ENCODE measurements at regions not wholly inside any gene's neighbourhood (a gene's known extent, or its start where the extent isn't known, plus 50 kb on each side); places are given as distances from the start of the nearest gene placed in this dataset.
"Not testable (repeated sequence)": the region's sequence is repeated elsewhere in the genome, so short reads cannot be mapped to it uniquely, and the experiment has no call there.

DNA sequence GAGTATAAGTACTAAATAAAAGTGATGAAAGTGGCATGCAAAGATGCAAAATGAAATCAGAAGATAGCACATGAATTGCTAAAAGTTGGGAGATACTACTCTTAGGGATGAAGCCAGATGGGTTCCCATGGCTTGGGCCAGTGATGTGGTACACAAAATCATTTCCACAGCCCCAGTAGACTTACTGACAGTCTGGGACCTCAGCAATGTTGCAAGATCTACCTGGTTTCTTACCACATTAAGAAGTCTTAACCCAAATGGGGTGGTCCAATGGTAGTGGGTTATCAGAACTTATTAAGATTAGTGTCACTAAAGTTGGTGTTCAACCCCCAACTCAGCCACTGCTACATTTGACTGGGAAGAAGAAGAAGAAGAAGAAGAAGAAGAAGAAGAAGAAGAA lies 227.7 kb upstream of the IRF2BP2 start:
- no peak for DNase-seq

DNA sequence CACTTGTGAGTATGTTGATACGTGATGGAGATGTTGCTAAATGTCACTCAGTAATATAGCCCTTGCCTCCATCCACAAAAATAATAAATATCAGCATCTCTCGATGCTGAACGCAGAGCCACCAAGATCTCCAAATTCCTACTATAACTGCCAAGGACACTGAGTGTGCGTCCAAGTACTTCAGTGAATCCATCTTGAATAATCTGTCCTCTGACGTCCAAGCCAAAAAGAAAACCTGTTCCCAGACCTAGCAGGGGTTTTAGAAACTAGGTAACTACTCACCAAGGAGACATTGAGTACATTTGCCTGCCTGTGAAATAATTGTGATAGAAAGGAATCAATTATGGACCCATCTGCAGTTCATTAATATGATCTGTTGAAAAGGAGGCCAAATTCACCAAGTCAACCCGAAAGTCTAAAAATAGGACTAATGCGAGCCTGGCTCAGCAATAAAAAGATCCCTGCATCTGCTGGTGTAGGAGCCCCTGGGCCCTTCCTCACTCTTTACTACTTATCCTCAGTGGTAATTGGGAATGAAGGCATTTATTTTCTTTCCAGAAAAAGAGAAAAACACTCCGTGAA lies 226.9 kb upstream of the IRF2BP2 start:
- no peak for DNase-seq

DNA sequence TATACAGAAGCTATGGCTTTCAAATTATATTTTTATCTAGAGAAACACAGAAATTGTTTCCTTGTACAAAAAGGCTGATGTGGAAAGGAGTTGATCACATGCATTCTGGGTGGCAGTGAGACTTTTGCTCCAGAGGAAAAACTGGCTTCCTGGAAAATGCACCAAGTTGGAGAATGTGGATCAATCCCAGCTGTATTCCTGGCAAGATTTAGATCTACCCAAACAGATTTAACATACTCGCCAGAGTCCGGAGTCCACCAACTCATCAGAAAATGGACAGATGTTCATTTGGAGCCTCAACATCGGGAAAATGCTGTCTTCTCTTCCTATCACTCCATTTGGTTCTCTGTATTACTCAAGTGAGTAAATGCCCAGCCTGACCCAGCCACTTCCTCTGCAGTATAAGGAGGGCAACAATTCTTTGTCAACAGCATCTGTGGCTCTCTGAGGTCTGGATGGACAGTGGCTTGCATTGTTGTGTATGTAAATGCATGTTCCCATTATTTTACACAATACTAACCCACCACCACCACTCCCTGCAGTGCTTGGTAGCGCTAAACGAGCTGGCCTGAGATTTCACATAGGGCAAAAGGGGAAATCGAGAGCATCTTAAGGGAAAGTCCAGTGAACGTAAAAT lies 226.2 kb upstream of the IRF2BP2 start:
- no peak for DNase-seq

DNA sequence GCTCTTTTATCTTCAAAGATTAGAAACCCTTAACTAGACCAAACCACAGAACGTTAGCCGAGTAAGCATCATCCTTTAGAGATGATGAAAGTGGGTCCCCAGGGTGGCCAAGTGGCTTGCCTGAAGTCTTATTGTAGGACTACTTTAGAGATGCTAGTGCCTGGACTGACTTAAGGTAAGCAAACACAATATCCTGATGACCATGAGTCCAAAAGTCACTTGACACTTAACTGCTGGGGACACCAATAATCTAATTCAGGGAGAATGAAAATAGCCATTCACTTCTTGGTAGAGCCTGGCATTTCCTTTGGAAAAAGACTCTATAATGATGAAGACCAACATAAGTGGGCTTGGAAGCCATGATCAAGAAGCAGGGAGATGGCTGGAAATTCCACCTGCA lies 225.3 kb upstream of the IRF2BP2 start:
- DNase-seq = no peak

DNA sequence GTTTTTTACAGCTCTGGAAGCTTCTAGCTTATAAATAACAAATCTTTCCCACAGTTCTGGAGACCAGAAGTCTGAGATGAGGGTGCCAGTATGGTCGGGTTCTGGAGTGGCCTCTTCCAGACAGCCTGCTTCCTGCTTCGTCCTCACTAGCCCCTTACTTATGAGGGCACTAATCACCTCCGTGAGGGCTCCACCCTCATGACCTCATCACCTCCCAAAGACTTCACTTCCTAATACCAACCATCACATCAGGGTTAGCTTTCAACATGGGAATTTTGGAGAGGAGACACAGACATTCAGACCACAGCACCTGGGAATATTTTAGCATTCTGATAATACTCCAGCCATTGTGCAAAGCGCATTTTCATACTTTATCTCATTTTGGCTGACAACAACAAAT lies 223.7 kb upstream of the IRF2BP2 start:
- DNase-seq = no peak

DNA sequence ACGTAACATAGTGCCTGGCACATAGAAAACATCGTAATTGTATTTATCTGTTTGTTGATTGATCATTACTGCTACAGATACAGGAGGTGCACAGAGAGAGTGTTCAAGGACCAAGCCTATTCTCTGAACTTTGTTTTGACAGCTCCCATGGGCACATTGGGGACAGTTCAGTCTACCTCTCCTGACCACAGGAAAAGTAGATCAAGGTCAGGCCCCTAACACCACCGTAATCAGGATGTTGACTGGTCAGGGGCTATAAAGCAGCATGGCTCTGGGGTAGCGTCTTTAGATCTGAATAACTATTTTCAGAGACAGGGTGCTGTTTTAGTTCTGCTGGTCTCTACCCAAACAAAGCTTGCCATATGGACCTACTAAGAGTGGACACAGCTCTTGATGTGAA lies 223.1 kb upstream of the IRF2BP2 start:
- no peak for DNase-seq

DNA sequence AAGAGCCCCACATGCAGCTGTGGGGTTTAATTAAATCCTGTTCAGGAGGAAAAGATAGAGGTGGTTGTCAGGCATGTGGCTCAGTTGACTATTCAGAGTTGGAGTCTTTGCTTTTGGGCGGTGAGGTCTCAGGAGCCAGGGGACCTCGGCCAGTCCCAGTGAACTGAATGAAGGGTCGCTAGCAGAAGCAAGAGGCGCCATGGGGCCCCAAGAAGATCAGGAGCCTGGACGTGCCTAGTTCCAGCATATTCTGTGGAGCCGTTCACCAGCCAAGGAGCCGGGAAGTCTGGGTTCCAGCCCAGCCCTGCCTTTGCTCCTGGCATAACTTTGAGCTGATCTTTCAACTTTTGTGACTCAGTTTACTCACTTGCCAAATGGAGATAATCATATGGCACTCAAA lies 217.7 kb upstream of the IRF2BP2 start:
- no peak for DNase-seq

DNA sequence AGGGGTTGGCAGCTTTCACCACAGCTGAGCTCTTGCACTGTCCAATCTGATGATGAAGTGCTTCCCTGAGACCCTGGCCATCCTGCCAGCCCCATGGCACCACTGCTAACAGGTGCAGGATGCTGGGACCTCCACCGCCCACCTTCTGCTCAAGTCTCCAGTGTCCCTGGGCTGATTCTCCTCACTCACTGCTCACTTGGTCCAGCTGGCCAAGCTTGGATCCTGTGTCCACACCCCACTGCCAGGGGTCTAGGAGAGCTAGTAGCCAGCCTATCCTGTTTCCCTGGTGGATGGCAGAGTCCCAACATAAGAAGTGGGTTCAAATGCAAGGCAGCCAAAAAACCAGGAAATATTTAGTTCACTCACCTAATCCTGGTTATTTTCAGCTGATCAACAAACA lies 217.2 kb upstream of the IRF2BP2 start:
- DNase-seq = no peak

DNA sequence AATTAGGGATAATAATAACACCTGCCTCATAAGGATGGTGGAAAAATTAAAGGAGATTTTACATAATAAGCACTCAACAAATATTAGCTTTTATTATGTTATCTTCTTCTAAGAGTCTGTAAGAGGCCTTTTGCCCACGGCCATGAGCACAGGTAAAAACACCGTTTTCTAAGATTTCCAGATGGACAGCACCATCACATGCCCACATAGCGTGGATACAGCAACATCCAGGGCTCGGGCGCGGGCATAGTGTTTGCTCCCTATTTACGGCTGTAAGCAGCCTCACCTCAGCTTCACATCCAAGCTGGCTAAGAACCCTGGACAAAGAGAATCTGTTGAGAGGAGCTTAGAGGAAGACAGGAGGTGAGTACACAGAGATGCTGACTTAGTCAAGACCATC lies 216.4 kb upstream of the IRF2BP2 start:
- DNase-seq = no peak

DNA sequence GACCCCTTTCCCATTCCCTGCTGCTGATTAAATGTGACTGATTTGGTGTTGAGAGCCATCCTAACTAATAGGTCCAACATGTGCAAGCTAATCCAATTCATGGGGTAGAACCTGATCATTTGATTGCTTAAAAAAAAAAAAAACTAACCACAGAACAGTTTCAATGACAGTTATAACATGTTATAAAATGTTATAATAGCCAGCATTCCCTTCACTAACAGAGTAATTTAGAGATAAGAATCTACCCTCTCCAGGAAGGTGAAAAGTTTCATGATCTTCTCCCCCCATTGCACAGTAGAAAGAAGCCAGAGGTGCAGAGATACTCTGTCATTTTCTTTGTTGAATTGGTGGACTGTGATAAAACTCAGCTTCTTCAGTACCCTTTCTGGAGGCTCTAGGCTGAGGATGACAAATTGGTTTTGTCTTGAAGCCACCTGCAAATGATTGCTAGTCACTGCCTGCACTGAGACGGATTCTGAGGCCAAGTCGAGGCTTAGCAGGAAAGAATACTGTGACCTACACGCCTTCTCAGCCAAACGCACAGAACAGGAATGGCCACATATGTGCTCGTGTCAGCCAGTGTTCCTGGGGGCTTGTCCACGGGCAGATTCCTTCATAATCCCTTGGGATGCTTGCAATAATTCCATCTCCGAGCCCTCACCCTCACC lies 215.7 kb upstream of the IRF2BP2 start:
- DNase-seq = no peak

DNA sequence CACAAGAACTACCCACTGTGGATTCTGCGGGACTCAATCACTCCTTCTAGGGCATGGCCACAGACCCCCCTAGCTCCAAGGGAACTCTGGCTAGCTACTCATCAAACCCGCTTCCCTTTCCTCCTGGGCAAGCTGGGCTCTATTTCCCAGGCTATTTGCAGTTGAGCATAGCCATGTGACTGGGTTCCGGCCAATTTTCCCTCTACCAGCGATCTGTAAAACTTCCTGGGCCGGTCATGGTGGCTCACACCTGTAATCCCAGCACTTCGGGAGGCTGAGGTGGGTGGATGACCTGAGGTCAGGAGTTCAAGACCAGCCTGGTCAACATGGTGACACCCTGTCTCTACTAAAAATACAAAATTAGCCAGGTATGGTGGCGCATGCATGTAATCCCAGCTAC lies 214.9 kb upstream of the IRF2BP2 start:
- DNase-seq = not testable (repeated sequence)

DNA sequence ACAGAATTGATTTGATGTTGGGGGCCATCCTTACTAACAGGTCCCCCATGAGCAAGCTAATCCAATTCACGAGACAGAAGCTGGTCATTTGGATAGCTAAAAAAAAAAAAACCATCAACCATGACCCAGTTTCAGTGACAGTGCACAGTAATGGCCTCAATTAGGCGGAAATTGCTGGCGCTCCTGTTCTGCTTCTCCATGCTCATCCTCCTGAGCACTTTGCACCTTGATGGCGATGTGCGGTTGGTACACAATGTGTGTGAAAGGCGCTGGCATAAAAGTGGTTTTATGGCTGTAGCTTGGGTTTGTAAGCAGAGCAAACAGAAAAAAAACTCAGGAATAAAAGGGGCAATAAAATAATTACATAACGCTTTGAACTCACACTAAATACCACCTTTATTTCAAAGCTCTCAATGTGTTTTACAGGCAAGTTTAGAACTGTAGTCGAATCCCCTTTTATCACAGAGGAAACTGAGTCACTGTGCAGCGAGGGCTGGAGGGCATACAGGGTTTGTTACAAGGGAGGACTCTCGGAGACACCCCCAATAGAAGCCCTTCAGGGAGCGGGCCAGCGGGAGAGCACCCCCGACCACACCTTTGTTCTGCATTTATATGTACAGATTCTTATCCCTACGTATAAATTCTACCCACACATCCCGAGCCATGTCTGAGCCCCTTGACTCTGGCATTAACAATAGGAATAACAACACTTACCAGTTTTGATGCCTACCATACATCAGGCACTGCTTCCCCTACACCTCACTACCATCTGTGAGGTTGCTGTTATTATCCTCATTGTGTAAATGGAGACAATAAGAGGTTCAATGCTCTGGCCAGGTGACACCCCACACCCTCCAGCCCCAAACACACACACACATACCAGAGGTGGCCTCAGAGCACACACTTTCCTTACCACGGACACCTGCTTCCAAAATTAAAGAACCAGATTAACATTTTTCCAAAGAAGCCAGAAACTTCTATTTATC lies 213.5 kb upstream of the IRF2BP2 start:
- DNase-seq = no peak

DNA sequence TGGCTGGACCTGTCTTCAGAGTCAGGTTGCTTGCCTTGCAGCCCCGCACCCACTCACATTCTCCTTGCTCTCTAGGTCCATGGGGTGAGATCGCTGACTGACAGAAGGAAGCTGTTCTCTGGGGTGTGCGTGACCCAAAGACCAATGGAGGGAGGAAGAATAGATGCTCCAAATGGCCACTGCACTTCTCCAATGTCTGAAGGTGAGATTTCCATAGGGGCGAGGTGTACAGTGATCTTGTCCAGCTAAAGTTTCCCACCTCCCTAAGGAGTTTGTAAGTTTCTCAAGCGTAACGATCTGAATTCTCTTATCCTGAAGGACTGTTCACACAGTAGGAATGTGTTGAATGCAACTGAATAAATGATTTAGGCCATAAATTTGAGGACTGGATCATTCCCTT lies 211.9 kb upstream of the IRF2BP2 start:
- no peak for DNase-seq

DNA sequence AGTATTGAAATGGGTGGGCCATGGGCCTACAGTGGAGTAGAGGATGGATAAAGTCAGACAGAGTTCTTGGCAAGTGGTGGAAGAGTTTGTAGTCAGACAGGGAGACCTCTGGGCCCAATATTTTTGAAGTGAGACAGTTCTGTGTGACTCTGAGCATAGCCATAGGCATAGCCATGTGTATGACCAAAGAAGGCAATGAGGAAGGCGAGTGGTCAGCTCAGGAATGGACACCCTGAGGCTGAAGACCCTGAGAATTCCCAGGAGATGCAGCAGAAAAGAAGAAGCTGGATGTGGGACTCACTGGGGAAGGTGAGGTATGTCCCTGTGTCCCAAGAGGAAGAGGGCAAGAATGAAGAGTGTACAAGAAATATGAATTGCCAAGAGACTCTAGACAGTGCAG lies 210.6 kb upstream of the IRF2BP2 start:
- DNase-seq = no peak

DNA sequence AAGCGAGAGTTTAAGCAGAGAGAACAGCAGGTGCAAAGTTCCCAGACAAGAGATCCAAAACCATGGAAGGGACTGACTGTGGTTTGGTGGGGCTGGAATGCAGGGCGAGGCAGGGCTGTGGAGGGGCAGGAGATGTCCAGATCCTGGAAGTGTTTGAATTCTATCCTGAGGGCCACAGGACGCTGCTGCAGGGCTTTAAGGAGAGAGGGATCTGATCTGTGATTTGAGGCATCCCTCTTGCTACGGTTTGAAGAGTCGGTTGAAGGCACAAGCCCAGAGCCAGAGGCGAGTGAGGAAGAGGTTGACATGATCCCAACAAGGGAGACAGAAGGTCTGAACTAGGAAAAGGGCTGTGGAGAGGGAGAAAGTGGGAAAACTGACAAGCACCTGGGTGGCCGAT lies 209.9 kb upstream of the IRF2BP2 start:
- DNase-seq = not testable (repeated sequence)

DNA sequence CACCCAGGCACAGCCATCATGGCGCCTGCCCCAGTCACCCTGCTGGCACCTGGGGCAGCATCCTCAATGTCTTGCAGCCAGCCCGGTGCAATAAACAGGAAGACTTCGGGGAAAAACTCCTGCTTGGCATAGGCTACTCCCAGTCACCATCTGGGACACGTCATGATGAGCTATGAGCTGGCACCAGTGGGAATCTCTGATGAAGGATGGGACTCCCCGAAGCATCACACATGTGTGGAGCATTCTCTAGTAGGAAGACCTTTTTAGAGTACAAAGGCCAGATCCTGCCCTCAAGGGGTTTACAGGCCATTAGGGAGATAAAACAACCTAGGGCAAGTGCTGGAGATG lies 208.0 kb upstream of the IRF2BP2 start:
- not testable (repeated sequence) for DNase-seq

DNA sequence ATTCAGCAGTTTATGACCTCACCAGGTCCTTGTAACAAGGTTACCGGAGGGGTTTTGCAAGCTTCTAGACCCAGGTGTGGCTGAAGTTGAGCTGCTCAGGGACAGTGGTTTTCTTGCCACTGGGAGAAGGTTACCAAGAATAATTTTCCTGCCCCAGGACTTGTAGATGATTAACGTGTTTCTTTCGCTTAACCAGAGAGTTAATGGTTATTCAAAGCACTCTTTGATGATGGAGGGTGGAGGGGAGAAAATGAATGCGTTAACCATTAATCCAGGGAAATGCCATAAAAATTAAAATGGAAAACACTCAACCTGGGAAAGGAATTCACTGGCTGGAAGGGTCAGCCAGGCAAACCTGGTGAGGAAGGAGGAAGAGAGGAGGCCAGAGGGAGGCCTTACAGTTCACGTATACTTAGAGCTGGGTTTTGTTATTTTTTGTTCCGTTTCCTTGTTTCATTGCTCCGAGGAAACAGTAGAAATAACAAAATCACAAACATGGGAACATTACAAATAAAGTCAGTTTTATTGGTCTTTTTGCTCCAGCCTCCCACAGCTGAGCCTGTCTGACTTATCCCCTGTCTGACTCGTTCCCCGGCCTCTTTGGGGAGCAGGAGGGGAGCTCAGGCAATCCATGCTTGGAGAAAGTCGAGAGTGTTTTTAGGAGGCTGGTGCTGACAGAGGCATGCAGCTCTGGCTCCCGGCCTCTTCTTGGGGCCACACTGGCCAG lies 207.5 kb upstream of the IRF2BP2 start:
- not testable (repeated sequence) for DNase-seq

DNA sequence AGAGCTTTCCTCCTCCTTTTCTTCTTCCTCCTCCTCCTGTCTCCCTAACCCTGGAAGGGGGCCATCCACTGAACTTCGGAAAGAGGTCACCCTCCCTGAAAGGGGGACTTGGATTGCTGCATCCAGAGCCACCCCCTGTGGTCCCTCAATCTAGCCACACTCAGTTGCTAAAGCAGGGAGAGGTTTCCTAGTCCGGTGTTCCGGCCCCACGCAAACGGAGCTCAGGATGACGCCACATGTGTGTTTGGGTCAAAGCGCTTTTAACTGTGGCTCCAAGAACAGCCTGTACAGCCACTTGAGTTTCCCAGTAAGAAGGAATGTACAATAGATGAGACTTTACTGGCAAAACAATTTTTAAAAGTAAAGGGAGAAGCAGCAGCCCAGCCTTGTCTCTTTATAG lies 206.9 kb upstream of the IRF2BP2 start:
- DNase-seq = not testable (repeated sequence)

DNA sequence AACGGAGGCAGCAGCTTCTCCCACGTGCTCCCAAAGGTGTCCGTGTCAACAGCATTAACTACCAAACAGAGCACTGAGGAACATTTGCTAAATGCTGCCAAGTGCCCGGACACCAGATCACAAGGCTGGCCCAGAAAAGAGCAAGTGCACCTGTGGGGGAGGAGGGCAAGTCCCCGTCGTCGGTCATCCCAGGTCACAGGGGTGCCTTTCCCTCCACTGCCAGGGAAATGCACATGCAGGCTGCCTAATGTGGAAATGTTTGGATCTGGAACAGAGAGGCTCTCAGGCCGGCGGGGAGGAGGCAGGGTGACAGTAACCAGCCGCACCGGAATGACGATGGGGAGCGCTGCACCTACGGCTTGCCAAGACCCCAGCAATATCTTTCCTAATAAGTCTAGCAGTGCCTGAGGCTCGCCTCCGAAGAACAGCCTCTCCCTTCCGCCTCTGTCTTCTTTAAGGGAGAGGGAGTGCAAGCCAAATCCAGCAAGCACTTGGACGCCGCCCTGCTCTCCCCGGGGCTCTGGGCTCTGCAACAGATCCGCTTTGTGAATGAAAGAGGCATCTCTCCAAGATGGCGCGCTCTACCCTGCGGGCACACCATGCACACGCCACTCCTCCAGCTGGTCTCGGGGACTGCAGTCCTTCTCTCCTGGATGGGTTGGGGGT lies 206.3 kb upstream of the IRF2BP2 start:
- DNase-seq = not testable (repeated sequence)

DNA sequence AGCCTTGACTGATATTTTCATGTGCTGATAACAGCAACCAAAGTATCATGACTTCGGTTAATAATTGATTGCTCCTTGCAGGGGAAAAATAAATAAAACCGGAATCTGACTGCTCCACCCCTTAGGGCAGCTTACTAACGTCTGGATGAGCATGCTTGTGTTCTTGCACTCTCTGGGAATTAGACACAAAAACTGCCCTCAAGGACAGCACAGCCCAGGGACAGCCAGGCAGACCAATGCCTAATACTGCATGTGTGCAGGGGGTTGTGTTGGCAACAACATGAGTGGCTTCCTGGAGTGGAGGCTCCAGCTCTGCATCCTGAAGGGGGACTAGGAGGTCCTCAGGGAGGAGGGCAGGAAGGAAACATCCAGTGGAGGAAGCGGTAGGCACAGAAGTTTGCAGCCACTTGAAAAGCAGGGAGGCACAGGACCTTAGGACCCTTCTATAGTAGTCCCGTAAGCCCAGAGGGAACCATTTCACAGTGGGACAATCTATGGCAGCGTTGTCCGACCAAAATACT lies 205.4 kb upstream of the IRF2BP2 start:
- DNase-seq = not testable (repeated sequence)

DNA sequence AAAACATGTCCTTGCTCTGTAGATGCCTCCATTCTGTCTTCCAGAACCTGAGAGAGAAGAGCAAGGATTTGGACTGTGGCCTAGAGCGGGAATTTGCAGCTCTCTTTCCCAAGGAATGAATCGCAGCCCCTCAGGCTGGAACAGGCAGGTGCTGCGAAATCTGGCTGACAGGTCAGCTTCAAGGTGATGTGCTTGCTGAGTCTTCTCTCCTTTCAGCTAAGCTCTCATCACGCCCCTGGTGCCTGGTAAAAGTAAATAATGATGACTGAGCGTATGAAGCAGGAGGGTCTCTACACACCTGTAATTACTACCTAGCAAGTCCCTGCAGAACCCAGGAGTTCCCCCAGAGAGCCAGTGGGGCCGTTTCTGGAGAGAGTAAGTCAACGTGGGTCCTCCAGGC lies 204.3 kb upstream of the IRF2BP2 start:
- not testable (repeated sequence) for DNase-seq

DNA sequence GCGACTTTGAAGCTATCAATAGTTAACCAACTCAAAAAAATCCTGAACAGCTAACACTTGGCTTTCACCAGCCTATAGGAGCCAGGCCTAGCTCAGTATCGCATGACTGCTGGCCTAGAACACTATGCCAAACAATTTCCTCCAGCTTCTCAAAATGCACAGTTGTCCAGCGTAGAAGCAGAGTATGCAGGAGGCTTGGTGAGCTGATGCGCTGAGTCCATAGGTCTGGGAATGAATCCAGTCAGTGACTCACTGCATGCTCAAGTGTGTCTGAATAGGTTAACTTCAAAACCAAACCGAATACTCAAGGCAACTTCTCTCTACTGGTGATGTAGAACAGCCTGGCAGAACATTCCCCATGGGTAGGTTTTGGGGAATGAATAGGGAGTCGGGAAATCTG lies 201.8 kb upstream of the IRF2BP2 start:
- not testable (repeated sequence) for DNase-seq
